Activated naive CD8-positive, alpha-beta T cell treated with anti-CD3 and anti-CD28 coated beads, Interleukin-2, amount 50 U/mL, for 16 hours (primary cell): ENCODE measurements at regions not wholly inside any gene's neighbourhood (a gene's known extent, or its start where the extent isn't known, plus 50 kb on each side); places are given as distances from the start of the nearest gene placed in this dataset.
"Not testable (repeated sequence)": the region's sequence is repeated elsewhere in the genome, so short reads cannot be mapped to it uniquely, and the experiment has no call there.

Experiments used
- DNase-seq: peaks from one replicate; pipeline ENCODE4 v3.0.0-alpha.2; 2020; ENCODE audit warnings: low read depth, low spot score

DNA sequence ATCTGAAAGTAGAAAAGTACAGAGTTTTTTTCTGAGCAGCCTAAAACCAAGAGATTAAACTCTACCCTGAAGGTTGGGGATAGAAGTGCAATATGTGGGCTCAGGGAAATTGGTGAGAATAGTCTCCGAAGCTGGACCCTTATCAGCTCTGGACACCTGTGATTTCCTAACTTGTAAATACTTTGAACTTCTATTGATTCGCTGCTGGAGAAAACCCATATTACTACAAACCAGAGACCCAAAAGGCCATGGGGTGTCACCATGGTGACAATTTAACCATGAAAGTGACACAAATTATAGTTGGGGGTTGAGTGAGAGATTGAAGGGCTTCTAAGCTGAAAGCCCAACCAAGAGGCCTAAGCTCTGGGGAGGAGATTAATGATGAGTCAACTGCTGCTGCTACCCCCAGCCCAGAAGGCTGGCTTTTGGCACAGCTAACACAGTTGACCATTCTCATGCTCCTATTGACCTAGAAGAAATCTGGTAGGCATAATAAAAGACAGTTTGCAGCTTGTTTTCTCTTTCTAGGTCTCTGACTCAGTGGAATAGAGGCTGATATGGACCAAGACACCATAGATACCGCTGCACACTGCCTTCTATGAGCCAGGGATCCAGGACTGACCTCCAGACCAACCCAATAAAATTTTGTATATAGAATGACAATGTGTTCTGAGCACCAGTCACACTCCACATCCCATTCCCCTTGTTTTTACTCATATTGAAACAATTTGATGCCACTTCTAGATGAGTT is 131.9 kb upstream of the FNDC3A start:
- no peak for DNase-seq

DNA sequence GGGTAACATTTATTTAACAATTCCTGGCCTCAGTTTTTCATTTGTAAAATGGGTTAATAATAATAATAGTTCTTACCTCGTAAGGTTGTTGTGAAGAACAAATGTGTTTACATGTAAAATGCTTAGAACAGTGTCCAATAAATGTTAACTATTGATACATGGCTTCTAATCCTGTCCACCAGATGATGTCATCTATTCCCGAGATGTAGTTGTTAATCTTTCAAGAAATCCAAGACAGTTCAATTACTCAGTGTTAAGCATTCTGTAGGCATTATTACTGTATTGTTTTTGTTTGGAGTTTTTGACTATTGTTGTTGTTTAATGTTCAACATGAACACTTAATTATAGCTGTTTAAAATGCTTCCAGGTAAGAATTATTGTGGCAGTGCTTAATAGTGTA is 131.0 kb upstream of the FNDC3A start:
- no peak for DNase-seq

DNA sequence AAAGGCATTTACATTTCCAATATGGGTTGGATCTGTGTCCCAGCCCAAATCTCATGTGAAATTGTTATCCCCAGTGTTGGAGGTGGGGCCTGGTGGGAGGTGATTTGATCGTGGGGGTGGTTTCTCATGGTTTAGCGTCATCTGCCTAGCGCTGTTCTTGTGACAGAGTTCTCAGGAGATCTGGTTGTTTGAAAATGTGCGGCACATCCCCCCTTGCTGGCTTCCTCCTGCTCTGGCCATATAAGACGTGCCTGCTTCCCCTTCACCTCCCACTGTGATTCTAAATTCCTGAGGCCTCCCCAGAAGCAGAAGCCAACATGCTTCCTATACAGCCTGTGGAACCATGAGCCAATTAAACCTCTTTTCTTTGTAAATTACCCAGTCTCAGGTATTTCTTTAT is 126.2 kb upstream of the FNDC3A start:
- no peak for DNase-seq

DNA sequence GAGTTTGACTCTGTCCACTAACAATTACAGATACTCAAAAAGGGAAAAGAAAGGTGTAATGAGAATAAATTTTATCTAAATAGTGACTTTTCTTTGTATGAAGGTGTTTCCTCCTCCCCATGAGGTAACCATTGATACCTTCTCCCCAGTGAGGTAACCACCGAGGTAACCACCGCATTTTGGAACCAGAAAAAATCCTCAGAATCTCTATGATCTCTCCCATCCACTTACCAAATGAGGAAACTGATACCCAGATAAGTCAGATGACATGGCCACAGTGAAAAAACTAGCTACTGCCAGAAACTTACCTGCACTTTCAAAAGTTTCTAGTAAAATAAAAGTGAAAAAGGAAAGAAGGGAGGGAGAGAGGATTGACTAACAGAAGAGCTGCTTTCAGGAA is 124.0 kb upstream of the FNDC3A start:
- no peak for DNase-seq

DNA sequence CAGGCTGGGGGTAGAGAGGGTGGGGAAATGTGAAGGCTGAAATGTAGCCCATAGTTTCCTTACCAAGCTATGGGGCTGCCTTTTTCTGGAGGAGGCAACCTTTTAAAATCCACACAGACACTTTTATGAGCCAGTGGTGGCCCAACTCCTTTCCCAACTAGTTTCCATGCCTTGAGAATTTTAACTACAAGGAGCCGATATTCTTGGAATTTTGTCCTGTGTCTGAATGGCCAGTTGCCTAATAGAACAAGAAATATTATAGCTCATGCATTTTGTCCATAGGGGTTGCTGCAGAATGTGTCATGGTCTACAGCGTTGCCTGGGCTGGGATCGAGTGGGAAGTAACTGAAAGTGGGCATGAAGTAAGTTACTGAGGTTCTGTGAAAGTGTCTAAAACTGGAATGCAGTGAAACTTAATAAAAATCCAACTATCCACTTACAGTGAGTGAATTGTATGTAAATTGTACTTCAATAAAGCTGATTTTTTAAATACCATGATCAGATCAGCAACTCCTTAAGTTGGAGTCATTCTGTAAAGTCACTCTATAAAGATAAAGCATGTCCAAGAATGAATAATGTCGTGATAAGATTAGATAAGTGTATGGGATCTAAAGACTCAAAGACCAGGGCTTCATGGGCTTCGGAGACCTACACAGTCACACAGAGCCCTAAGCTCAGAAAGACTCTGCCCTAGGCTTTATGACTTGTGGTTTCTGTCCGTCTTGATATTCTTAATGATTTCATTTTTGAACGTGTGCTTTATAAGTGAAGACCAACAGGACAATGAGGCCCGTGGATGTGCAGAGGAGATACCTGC is 122.6 kb upstream of the FNDC3A start:
- DNase-seq, result no peak

DNA sequence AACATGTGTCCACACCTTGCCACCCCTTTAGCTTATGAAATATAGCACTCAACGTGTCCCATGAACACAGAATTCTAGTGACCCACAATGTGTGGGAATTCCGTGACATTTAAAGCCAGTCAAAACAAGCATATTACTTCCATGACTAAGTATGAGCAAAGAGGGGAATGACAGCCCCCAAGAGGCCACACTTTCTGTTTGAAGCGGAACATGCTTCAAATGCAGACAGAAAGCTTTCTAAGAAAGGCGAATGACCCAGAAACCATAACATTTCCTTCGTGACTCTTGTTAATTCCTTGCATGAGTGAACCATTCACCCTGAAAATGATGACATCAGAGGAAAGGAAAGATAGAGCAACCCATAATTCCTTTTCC is 122.0 kb upstream of the FNDC3A start:
- DNase-seq, result peak; percentile 0

DNA sequence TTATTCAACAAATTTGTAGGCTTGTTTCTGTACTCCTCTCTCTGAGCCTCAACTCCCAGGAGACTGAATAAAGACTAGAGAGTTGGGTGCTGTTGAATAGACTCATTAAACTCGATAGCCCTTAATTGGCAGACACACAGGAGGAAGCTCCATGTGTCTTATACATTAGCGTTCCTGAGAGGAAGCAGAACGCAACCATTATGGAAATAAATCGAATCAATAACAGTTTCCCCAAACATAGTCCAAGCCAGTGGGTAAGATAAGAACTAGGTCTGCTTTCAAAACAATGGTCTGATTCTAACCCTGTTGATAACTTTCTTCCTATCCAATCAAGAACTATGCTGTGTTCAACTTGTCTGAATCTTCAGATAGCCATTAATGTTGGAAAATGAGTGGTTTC is 118.1 kb upstream of the FNDC3A start:
- no peak for DNase-seq

DNA sequence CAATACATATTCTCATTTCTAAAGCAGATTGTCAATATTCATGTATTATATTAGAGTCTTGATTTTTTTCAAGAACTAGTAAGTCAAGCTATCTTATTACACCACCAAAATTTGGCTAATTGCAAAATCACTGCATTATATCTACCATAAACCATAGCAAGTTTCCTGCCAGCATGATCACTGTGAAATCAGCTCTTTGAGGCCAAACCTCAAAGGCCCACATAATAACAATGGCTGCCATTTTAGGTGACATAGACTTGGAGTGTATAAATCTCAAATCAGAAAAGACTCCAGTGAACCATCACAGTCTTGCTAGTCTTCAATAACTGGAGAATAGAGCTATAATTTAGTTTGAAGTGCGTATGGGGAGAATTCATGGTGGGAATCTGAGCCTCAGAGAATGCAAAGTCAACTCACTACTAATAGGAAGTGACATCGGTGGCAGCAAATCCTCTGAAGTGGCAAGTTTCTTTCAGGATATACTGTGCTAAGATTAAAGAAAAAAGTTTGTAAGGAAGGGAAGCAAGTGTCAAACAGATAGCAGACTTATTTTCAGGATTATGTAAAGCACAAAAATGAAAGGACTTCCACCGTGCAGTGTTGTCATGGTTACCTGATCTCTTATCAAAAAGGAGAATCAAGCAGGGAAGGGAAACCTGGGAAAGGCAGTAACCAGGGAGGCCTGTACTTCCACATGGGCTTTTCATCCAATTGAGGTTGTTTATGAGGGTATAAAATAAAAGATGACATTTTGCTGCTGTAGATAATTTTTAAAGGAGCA is 117.4 kb upstream of the FNDC3A start:
- no peak for DNase-seq

DNA sequence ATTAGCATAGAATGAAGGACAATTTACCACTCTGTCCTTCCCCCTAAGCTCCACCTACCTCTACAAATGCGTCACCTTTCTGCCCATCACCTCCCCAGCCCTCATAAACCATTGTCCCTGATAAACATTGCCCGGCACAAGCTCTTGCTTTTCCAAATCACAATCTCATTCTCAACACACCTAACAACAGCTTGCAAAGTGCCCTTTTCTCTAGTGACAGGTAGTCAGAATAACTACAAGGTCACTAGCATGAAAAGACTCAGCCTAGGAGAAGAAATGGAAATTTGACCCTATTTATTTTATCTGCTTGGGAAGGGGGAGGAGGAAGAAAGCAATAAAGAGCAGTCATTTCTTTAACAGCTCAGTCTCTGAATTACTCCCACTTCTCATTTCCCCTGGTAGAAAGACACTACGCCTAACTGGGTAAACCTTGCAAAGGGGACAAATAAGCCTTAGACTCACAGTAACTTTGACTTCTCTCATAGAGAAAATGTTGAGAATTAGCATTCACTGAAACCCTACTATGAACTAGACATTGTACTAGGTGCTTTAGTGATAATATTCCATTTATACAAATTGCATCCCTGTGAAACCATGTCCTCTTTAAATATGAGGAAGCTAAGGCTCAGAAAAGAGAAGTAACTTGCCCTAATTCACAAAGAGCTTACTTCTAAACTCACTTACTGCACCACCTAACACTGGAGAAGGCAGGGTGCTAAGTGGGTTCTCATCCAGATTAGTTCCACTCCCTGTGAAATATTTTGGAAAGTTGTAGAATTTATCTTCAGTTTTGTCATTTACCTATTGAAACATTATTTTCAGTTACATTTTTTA is 116.2 kb upstream of the FNDC3A start:
- DNase-seq, result no peak

DNA sequence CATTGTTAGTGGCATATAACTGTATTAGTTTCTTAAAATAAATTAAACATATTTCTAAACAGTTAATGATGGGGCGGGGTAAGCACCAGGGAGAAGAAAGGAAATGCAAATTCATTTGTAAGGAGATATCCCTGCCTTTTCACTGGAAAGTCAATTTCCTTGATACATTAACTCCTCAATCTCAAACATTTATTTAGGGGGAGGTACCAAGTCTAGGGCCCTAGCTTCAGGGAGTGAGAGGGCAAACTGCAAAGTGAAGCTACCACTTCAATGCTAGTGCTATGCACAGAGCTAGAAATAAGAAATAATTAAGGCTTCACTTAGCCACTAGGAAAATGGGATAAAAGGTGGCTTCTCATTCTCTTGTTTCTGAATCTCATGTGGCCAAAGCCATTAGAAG is 115.3 kb upstream of the FNDC3A start:
- no peak for DNase-seq

DNA sequence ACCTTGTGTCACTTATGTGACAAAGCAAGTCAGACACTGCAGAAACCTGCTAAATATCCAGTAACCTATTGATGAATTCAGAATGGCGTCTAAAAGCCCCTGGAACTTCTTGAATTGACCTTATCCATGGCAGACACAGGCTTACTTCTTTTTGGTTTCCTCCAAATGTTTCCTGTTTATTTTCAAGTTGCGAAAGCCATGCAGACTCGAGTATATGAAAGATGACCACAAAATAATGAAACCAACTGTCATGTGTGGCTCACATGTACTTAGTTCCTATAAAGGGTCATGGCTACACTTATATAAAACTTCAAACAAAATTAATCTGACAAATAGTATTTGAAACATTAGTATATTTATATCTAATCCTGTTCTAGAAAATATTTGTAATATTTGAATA is 113.1 kb upstream of the FNDC3A start:
- no peak for DNase-seq

DNA sequence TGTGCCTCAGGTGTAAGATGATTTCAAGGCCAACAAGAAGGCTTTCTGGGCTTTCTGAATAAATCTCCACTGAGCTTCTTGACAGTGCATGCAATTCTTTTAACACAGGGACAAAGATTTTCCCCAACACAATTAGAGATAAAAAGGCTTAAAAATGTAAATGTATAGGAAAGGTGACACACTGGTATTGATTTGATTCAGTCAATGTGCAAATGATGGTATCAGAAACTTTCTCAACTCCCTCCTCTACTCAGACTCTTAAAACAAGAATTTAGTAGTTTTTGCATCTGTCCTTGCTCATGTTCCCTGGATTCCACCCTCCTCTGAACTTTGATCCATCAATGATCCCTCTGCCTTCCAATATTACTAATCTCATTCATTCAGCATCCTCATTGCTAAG is 111.6 kb upstream of the FNDC3A start:
- DNase-seq, result no peak

DNA sequence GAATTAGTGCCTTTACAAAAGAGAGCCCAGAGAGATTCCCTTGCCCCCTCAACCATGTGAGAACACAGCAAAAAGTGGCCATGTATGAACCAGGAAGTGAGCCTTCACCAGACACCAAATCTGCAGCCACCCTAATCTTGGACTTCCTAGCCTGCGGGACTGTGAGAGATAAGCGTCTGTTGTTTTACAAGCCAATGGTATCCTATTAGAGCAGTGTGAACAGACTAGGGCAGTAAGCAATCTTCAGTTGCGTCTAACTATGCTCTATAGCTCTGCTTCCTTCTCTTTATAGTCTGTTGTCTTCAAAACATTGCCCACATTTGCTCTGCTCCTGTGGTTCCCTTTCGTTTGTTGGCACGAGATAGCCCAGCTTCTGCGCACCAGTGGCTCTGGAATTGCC is 109.5 kb upstream of the FNDC3A start:
- DNase-seq, result no peak

DNA sequence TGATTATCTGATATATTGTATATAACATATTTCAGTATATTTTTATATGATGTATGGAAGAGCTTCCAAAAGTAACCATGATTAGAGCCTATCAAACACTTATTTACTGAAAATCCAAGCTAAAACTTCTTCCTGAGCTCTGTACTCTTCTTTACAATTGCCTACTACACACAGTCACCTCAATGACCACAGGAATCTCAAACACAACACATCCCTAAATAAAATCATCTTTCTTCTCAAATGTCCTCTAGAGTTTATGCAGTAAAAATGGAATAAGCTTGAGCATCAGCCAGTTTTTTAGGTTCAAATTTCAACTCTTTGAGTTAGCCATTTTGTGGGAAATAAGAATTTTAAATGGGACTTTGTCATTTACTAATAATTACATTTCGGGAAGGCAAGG is 102.6 kb upstream of the FNDC3A start:
- DNase-seq, result no peak

DNA sequence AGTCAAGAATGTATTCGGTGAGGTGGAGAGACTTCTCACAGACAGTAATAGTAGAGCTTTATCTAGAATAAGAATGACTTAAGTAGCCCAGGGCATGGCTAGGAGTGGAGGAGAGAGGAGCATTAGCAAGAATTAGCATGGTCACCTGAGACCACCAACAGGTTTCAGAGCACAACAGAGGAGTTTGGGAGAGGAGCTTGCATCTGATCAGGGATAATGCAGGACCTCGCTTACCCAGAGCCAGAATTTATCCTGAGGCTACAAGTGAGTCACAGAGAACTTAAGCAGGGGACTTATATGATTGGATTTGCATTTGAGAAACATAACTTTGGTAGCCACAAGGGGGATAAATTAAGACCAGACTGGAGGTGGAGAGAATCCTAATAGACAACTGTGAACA is 102.1 kb upstream of the FNDC3A start:
- DNase-seq, result no peak

DNA sequence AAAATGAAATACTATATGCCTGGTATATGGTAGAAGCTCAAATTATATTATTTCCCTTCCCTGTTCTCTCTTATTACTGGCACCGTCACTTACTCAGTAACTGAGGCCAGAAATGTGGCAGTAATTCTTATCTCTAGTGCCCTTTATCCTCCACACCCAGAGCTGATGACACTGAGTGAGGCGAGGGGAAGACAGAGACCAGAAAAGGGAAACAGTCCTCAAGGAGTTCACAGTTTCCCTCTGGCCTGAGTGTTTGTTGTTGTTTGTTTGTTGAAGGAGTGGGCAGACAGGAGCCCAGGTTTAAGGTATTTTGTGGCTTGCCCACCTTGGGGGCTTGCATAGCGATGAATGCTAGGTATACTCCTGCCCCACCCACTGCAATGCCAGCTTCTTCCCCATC is 101.5 kb upstream of the FNDC3A start:
- DNase-seq, result no peak

DNA sequence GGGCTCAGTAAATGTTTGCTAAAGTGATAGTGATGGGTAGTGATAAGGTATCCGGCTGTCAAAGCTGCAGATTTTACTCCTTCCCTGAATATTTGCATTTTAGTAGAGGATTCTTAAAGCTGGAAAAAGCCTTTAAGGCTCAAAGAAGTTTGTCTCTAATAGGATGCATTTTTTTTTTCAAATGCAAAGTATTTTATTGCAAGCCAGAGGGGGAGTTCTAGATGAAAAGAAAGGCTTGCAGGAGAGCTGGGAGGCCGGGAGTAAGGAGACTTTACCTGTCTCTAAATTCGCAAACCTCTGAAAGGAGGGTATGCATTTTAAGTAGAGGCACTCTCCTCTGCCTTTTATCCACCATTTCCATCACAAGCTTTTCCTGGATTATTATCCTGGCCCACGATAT is 100.7 kb upstream of the FNDC3A start:
- DNase-seq, result no peak

DNA sequence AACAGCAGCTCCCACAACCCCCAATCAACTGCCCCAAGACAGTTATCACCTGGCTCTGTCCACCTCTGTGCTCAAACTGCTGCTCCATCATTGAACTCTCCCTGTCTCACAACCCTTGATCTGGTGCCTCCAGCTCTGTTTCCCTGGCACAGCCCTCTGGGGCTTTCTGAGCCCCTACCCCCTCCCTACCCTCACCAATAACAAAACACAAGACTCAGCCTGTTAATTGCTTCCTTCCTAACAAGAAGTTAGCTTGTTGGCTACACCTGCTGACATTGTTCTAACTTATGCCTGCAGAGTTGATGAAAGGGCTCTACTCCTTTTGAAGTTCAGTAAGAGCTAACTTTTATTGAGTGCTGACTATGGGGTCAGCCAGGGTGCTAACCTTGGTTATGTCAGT is 99.4 kb upstream of the FNDC3A start:
- DNase-seq, result no peak

DNA sequence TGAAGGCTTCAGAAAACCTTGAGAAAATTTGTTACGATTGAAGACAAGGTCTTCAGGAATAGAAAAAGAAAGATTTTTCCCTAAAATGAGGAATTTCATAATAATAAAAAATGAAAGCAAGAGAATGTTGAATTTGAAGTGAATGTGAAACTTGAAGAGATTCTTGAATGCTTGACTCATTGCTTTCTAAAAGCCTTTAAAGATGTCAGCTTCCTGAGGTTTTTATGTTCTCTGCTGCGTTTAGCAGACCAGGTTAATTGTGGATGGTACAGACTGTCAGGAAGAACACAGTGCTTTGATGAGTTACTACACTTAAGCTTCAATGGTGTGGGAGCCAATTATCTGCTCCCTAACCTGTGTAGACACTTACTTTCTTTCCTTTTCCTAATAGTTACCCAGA is 96.3 kb upstream of the FNDC3A start:
- no peak for DNase-seq

DNA sequence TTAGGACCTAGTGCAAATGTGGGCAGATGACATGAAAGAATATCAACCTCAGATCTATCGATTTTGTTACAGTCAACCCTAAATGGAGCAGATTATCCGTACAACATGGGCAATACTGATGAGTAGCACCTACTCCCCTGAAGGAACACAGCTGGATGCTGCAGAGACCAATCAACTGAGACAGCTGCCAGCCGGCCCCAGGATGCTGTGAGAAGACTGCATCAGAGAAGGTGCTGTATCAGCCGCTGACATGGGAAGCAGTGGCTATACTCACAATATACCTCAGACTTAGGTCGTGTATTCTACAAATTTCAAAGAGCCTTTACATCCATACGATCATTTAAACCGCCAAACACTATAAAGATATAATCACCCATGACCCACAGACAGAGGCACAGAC is 95.9 kb upstream of the FNDC3A start:
- DNase-seq, result no peak

DNA sequence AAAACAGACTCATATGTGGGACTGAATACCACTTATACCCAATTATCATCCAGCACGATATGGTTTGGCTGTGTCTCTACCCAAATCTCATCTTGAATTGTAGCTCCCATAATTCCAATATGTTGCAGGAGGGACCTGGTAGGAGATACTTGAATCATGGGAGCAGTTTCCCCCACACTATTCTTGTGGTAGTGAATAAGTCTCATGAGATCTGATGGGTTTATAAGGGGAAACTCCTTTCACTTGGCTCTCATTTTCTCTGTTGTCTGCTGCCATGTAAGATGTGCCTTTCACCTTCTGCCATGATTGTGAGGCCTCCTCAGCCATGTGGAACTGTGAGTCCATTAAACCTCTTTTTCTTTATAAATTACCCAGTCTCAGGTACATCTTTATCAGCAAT is 91.9 kb upstream of the FNDC3A start:
- DNase-seq, result not testable (repeated sequence)

DNA sequence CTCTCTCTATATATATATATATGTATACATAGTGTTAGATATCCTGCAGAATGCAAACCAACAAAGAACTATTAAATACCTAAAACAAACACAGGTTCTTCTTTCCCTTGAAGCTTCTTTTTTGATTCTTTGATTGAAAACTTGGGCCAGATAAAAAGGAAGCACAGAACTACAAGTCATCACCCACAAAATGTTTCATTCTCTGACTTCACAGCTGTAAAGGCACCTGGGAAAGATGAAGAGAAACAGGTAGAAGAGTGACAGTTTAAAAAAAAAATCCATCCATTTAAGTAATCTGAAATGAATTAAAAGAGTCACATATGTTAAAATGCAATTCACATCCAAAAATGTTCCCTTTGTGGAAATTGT is 90.7 kb upstream of the FNDC3A start:
- no peak for DNase-seq
